ENCODE measurements at regions not wholly inside any gene's neighbourhood (a gene's known extent, or its start where the extent isn't known, plus 50 kb on each side); places are given as distances from the start of the nearest gene placed in this dataset.

- DNase-seq: no peak
Observed at GRCh38 chr3:147760941-147761340, 351.8 kb downstream of the ZIC1 start.

- DNase-seq: no peak
Observed at GRCh38 chr3:147773116-147773630, 364.0 kb downstream of the ZIC1 start.

- DNase-seq: no peak
Observed at GRCh38 chr3:147775411-147775810, 366.2 kb downstream of the ZIC1 start.

- no peak for DNase-seq
Observed at GRCh38 chr3:147775816-147776530, 366.8 kb downstream of the ZIC1 start.

GRCh38 chr3:147793841-147794240 lies 384.7 kb downstream of the ZIC1 start:
- no peak for DNase-seq

- no peak for DNase-seq
Observed at GRCh38 chr3:147794596-147794995, 385.4 kb downstream of the ZIC1 start.

GRCh38 chr3:147795418-147795817 lies 386.3 kb downstream of the ZIC1 start:
- no peak for DNase-seq

- DNase-seq: no peak
Observed at GRCh38 chr3:147797095-147797494, 387.9 kb downstream of the ZIC1 start.

- no peak for DNase-seq
Observed at GRCh38 chr3:147799601-147800000, 390.4 kb downstream of the ZIC1 start.

- no peak for DNase-seq
Observed at GRCh38 chr3:147807776-147808175, 398.6 kb downstream of the ZIC1 start.

GRCh38 chr3:147809206-147809605 lies 400.0 kb downstream of the ZIC1 start:
- DNase-seq: no peak

- no peak for DNase-seq
Observed at GRCh38 chr3:147812186-147812911, 403.2 kb downstream of the ZIC1 start.

GRCh38 chr3:147813256-147813655 lies 404.1 kb downstream of the ZIC1 start:
- no peak for DNase-seq

- DNase-seq: no peak
Observed at GRCh38 chr3:147816752-147817151, 407.6 kb downstream of the ZIC1 start.

GRCh38 chr3:147832611-147833010 lies 423.4 kb downstream of the ZIC1 start:
- DNase-seq: no peak

GRCh38 chr3:147836330-147836729 lies 427.2 kb downstream of the ZIC1 start:
- DNase-seq: no peak

- DNase-seq: no peak
Observed at GRCh38 chr3:147838652-147839051, 429.5 kb downstream of the ZIC1 start.

GRCh38 chr3:147843331-147843730 lies 434.2 kb downstream of the ZIC1 start:
- DNase-seq: no peak

- DNase-seq: no peak
Observed at GRCh38 chr3:147846293-147846692, 437.1 kb downstream of the ZIC1 start.

- no peak for DNase-seq
Observed at GRCh38 chr3:147846854-147847478, 437.8 kb downstream of the ZIC1 start.

GRCh38 chr3:147851062-147851461 lies 441.9 kb downstream of the ZIC1 start:
- DNase-seq: no peak

- no peak for DNase-seq
Observed at GRCh38 chr3:147854542-147854941, 445.4 kb downstream of the ZIC1 start.

GRCh38 chr3:147864754-147865354 lies 455.7 kb downstream of the ZIC1 start:
- no peak for DNase-seq
